DND-41 (cell line): ENCODE measurements at regions not wholly inside any gene's neighbourhood (a gene's known extent, or its start where the extent isn't known, plus 50 kb on each side); places are given as distances from the start of the nearest gene placed in this dataset.

ENCODE experiments used
- ATAC-seq: fragments of 200-7000 bp; cut with Tn5 transposase; 3 replicates; pipeline ENCODE4 v1.9.1; 2021; ENCODE audit warnings: low read depth; ENCODE audit not compliant: insufficient read depth
- DNase-seq: peaks from one replicate; pipeline ENCODE4 v3.0.0-alpha.2; 2020
- H2AFZ ChIP-seq: 2 replicates; pipeline ENCODE4 v1.6.0; 2012; ENCODE audit warnings: low read depth, low read length
- H3K27ac ChIP-seq: 2 replicates; pipeline ENCODE4 v1.5.1; 2012; ENCODE audit warnings: low read length, inconsistent platforms
- H3K27me3 ChIP-seq: fragments of 200-600 bp; sonication (generic); 2 replicates; pipeline ENCODE4 v1.6.0; 2012; ENCODE audit warnings: low read length, mild to moderate bottlenecking, inconsistent platforms; ENCODE audit not compliant: insufficient read depth, poor library complexity
- H3K36me3 ChIP-seq: 2 replicates; pipeline ENCODE4 v1.5.1; 2012; ENCODE audit warnings: low read length, inconsistent platforms; ENCODE audit not compliant: insufficient read depth
- H3K4me1 ChIP-seq: 2 replicates; pipeline ENCODE4 v1.5.1; 2012; ENCODE audit warnings: mild to moderate bottlenecking, low read length; ENCODE audit not compliant: insufficient read depth
- H3K4me2 ChIP-seq: 2 replicates; pipeline ENCODE4 v1.6.0; 2012; ENCODE audit warnings: mild to moderate bottlenecking, moderate library complexity, low read length, inconsistent platforms; ENCODE audit not compliant: insufficient read depth
- H3K4me3 ChIP-seq, 2 experiments: fragments of 200-600 bp in 1 of 2; shearing (Covaris generic) in 1 of 2; 2 replicates each; pipeline ENCODE4 v1.5.1; 2012 to 2016; ENCODE audit warnings: inconsistent platforms in 2 of 2, low read length in 2 of 2, mild to moderate bottlenecking in 2 of 2, low read depth in 1 of 2, moderate library complexity in 1 of 2
- H3K79me2 ChIP-seq: 2 replicates; pipeline ENCODE4 v1.6.0; 2012; ENCODE audit warnings: low read length, inconsistent platforms; ENCODE audit not compliant: insufficient read depth
- H3K9ac ChIP-seq: 2 replicates; pipeline ENCODE4 v1.6.0; 2012; ENCODE audit warnings: low read depth, mild to moderate bottlenecking, inconsistent platforms, low read length, moderate library complexity
- H3K9me3 ChIP-seq: 2 replicates; pipeline ENCODE4 v1.5.1; 2012; ENCODE audit warnings: low read length, moderate library complexity, mild to moderate bottlenecking, inconsistent platforms; ENCODE audit not compliant: insufficient read depth, severe bottlenecking
- H4K20me1 ChIP-seq: 2 replicates; pipeline ENCODE4 v1.6.0; 2012; ENCODE audit warnings: low read length; ENCODE audit not compliant: insufficient read depth
- EZH2 ChIP-seq: IDR thresholded peaks from 3 replicates; pipeline ENCODE4 v1.6.1; 2012; ENCODE audit warnings: borderline replicate concordance, low read depth, mild to moderate bottlenecking, moderate library complexity, low read length, inconsistent platforms; ENCODE audit not compliant: severe bottlenecking
- TF ChIP-seq, protein P1 (sequence below): IDR thresholded peaks from 2 replicates; pipeline ENCODE4 v1.5.1; 2012; ENCODE audit warnings: borderline replicate concordance, low read length, moderate library complexity, mild to moderate bottlenecking; ENCODE audit not compliant: poor library complexity, severe bottlenecking; ENCODE audit errors: extremely low read depth

DNA sequence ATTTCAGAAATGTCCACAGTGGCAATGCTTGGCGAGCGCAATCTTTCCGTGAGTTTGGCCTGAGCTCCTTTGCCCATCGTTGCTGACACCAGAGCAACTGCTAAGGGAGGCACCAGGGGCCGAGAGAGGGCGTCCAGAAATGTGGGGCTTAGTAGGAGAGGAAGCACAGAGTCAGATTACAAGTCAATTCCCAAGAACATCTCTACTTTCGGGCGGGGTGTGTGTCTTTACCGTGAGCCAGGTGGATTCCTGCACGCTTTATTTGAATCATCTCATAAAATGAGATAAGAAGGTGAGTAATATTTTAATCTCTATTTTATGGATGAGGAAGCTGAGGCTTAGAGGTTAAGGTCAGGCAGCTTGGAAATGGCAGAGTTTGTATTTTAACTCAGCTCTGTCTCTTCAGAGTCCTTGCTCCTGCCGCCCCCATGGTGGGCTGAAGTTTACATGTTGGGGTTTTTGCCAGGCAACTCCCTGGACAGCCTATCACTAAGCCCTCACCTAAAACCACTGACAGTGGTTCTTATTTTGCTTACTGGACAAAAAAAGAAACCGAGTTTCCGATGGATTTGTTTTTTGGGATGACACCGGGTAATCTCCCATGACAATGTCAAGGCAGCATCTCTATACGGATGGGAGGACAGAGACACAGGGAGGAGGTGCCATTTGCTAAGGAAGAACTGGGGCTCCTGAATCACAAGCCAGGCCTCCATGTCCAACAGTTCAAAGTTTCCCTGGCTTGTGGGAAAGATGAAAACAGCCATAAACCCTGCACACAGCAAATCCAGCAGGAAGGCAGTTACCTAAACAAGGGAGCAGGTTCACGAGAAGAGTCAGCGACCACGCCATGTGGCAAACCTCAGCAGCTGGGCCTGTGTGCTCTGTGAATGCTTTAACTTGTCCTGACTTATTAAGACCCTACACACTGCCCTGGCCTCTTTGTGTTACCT lies 112.6 kb upstream of the SLC24A3 start:
- Histone ChIP-seq H3K4me1 (no peaks in the 10 kb centered on the region), H3K36me3 (no peaks in the 10 kb centered on the region), H3K9ac (no peak overlapping the region), H3K27ac (no peak overlapping the region), H3K9me3 (no peaks in the 10 kb centered on the region), H3K4me2 (no peak overlapping the region), H2AFZ (no peak overlapping the region), H4K20me1 (no peaks in the 10 kb centered on the region), H3K27me3 (no peaks in the 10 kb centered on the region), H3K79me2 (no peaks in the 10 kb centered on the region), H3K4me3 (no peak overlapping the region)
- TF ChIP-seq, protein P1, sequence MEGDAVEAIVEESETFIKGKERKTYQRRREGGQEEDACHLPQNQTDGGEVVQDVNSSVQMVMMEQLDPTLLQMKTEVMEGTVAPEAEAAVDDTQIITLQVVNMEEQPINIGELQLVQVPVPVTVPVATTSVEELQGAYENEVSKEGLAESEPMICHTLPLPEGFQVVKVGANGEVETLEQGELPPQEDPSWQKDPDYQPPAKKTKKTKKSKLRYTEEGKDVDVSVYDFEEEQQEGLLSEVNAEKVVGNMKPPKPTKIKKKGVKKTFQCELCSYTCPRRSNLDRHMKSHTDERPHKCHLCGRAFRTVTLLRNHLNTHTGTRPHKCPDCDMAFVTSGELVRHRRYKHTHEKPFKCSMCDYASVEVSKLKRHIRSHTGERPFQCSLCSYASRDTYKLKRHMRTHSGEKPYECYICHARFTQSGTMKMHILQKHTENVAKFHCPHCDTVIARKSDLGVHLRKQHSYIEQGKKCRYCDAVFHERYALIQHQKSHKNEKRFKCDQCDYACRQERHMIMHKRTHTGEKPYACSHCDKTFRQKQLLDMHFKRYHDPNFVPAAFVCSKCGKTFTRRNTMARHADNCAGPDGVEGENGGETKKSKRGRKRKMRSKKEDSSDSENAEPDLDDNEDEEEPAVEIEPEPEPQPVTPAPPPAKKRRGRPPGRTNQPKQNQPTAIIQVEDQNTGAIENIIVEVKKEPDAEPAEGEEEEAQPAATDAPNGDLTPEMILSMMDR = no peak
- no peak for TF ChIP-seq EZH2
- ATAC-seq (no peak), DNase-seq (no peak)

DNA sequence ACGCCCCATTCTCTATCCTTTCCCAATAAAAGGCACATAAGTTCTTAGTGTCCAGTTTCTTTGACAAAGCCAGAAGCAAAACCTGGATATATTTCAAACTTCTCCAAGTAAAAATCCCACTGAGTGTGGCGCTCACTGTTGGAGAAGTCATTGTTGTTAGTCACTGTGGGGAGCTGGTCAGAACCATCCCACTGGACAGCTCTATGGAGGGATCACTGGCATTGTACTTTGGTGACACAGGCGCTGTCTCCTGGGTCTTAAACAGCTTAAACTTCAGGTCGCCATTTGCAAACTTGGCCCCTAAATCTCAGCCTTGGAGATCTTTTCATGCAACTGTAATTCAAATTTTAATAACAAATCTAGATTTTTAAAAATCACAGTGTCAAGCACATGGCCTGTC lies 111.5 kb upstream of the SLC24A3 start:
- Histone ChIP-seq H3K4me1 (no peaks in the 10 kb centered on the region), H3K27ac (no peak overlapping the region), H2AFZ (no peak overlapping the region), H3K9me3 (no peaks in the 10 kb centered on the region), H3K4me2 (no peak overlapping the region), H3K27me3 (no peaks in the 10 kb centered on the region), H3K4me3 (no peak overlapping the region), H3K9ac (no peak overlapping the region), H3K36me3 (no peaks in the 10 kb centered on the region), H3K79me2 (no peaks in the 10 kb centered on the region), H4K20me1 (no peaks in the 10 kb centered on the region)
- no peak for TF ChIP-seq EZH2
- TF ChIP-seq, protein P1 = no peak
- DNase-seq = no peak
- ATAC-seq = no peak

DNA sequence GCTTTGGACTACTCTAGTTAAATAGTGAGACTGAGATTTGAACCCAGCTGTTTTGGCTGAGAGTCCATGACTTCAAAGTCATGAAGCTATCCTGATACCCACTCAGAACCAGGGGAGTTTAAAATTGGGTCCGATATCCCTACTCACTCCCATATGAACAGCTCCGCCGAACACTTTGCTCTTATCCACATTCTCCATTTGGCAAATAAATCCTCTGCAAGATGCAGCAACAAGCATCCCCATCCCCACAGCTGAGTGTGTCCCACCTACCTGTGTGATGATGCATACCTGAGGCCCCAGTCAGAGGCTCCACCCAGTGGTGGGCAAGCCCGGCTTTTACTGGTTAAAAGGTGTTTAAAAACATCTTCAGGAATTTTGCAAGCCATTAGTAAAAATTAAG lies 108.3 kb upstream of the SLC24A3 start:
- no peak overlapping the region for H3K9ac ChIP-seq
- no peak overlapping the region for H3K4me2 ChIP-seq
- no peaks in the 10 kb centered on the region for H3K27me3 ChIP-seq
- H3K4me3 ChIP-seq = no peak overlapping the region
- peaks cover 3% of the 10 kb centered on the region for H3K9me3 ChIP-seq
- H3K27ac ChIP-seq = no peak overlapping the region
- no peaks in the 10 kb centered on the region for H4K20me1 ChIP-seq
- no peak overlapping the region for H2AFZ ChIP-seq
- DNase-seq (no peak), ATAC-seq (no peak)
- H3K36me3 ChIP-seq = no peaks in the 10 kb centered on the region
- H3K79me2 ChIP-seq = no peaks in the 10 kb centered on the region
- TF ChIP-seq, protein P1 = no peak
- no peak for TF ChIP-seq EZH2
- no peaks in the 10 kb centered on the region for H3K4me1 ChIP-seq
